Esophagus muscularis mucosa (tissue), 4 donors: ENCODE measurements at regions not wholly inside any gene's neighbourhood (a gene's known extent, or its start where the extent isn't known, plus 50 kb on each side); places are given as distances from the start of the nearest gene placed in this dataset.
"Not testable (repeated sequence)": the region's sequence is repeated elsewhere in the genome, so short reads cannot be mapped to it uniquely, and the experiment has no call there.

ENCODE experiments used
- DNase-seq: peaks from one replicate; pipeline ENCODE4 v3.0.0-alpha.2; 2017; ENCODE audit errors: extremely low spot score
- H3K27ac ChIP-seq, 4 donors: fragments of 200-600 bp; sonication (generic); replicated peaks in 1 of 4; 1 replicate in 3 of 4; 2 replicates in 1 of 4; pipeline ENCODE4 v1.5.1; 2016 to 2019; ENCODE audit warnings: mild to moderate bottlenecking in 1 of 4
- H3K27me3 ChIP-seq, 4 donors: fragments of 200-600 bp; sonication (generic); one replicate each; pipeline versions ENCODE4 v1.5.1 to v1.6.0; 2016 to 2019
- H3K36me3 ChIP-seq, 4 donors: fragments of 200-600 bp; sonication (generic); one replicate each; pipeline ENCODE4 v1.5.1; 2016 to 2019
- H3K4me1 ChIP-seq, 4 donors: fragments of 200-600 bp; sonication (generic); one replicate each; pipeline ENCODE4 v1.5.1; 2016 to 2019
- H3K4me3 ChIP-seq, 4 donors: fragments of 200-600 bp; sonication (generic); 1 replicate in 2 of 4; 2 replicates in 2 of 4; pipeline ENCODE4 v1.5.1; 2016 to 2019; ENCODE audit warnings: mild to moderate bottlenecking in 4 of 4, moderate library complexity in 1 of 4
- H3K9me3 ChIP-seq, 4 donors: fragments of 200-600 bp; sonication (generic); 1 replicate in 3 of 4; 2 replicates in 1 of 4; pipeline ENCODE4 v1.5.1; 2016 to 2019
- CTCF ChIP-seq, 3 experiments: fragments of 200-600 bp in 2 of 3; fragments of 450-650 bp in 1 of 3; sonication (generic) in 2 of 3; IDR thresholded peaks; one replicate each; pipeline ENCODE4 v1.5.1; 2017 to 2019; ENCODE audit warnings: antibody characterized with exemption in 3 of 3, mild to moderate bottlenecking in 2 of 3, moderate library complexity in 1 of 3
- EP300 ChIP-seq: sonication (generic); formaldehyde crosslinking; IDR thresholded peaks from one replicate; pipeline ENCODE4 v1.6.1; 2017; ENCODE audit warnings: antibody characterized with exemption
- POLR2A ChIP-seq: fragments of 450-650 bp; IDR thresholded peaks from one replicate; pipeline ENCODE4 v1.6.1; 2017; ENCODE audit warnings: antibody characterized with exemption, moderate library complexity, mild to moderate bottlenecking, low read depth
- POLR2AphosphoS5 ChIP-seq, 2 donors: sonication (generic); formaldehyde crosslinking; IDR thresholded peaks; one replicate each; pipeline ENCODE4 v1.6.1; 2017; ENCODE audit warnings: antibody characterized with exemption in 2 of 2
- WGBS: methylation state at CpG from one replicate; pipeline ENCODE4 v1.1.5; 2018; 5-methylcytosine and 5-hydroxymethylcytosine counted together
- intact Hi-C: fragments of 100-400 bp; cut with DNase I; formaldehyde crosslinking; loops from one replicate; pipeline ENCODE4 v1.15.1; 2023
- small RNA-seq, 3 donors: library from RNA; depleted of rRNA; stranded (forward); fragments of <200 nt; gene quantifications; one replicate each; pipeline ENCODE3, GENCODE V24; 2016

GRCh38 chr6:87753131-87753685, 51.2 kb upstream of the AKIRIN2 start:
- no peaks in the 10 kb centered on the region for H3K9me3 ChIP-seq
- no peaks in the 10 kb centered on the region for H3K4me1 ChIP-seq
- no peak overlapping the region for H3K27ac ChIP-seq
- WGBS: 60% methylated on average over 4 of the region's 4 CpGs
- intact Hi-C loops: no loop called here
- H3K27me3 ChIP-seq: no peaks in the 10 kb centered on the region
- TF ChIP-seq EP300: no peak
- TF ChIP-seq CTCF (IDR thresholded peaks at IDR 0.05): no peak
- no peak for TF ChIP-seq POLR2AphosphoS5 (IDR thresholded peaks at IDR 0.05)
- TF ChIP-seq POLR2A: no peak
- no peaks in the 10 kb centered on the region for H3K36me3 ChIP-seq
- no peak for DNase-seq
- no peak overlapping the region for H3K4me3 ChIP-seq

- intact Hi-C loops: not testable (repeated sequence)
- 95% methylated on average over 11 of the region's 11 CpGs for WGBS
These were observed 50.5 kb upstream of the AKIRIN2 start for GRCh38 chr6:87752503-87752902.

More at GRCh38 chr6:87752503-87752902, 50.5 kb upstream of the AKIRIN2 start:
- H3K36me3 ChIP-seq, H3K4me1 ChIP-seq, H3K27me3 ChIP-seq, H3K27ac ChIP-seq, H3K9me3 ChIP-seq, DNase-seq, H3K4me3 ChIP-seq: not testable (repeated sequence)

Small RNA genes in the stretch of these regions (small RNA-seq; reads per million reads assigned to genes)
- gene RF00019 (0 reads per million in 3 donors), gene RN7SL183P (0 reads per million in 3 donors)
